ENCODE measurements at regions not wholly inside any gene's neighbourhood (a gene's known extent, or its start where the extent isn't known, plus 50 kb on each side); places are given as distances from the start of the nearest gene placed in this dataset.
"Not testable (repeated sequence)": the region's sequence is repeated elsewhere in the genome, so short reads cannot be mapped to it uniquely, and the experiment has no call there.

DNA sequence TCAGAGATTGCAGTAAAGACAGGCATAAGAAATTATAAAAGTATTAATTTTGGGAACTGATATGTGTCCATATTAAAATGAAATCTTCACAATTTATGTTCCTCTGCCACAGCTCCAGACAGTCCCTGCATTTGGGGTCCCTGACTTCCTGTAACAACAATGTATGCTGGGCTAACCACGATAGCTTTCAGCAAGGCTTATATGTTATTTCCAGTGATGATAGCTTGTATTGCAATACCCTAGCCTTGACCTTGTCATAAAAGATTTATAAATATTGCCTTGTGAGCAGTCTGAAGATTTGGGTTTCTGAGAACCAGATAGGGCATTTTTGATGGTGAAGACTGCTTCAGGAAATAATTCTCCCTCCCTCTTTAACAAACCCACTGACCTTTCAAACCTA, 129.5 kb downstream of the PCDH10 start:
- ChIA-PET POLR2A (no interaction called here), CTCF (no interaction called here)
- no peaks in the 10 kb centered on the region for H3K36me3 ChIP-seq (replicated peaks in 1 of 2; ENCODE audit: control insufficient read depth in 1 of 2, insufficient read depth in 2 of 2, low read length in 1 of 2)
- TF ChIP-seq GABPA (IDR thresholded peaks at IDR 0.05; ENCODE audit: low read depth) (no peak), RAD21 (IDR thresholded peaks at IDR 0.05; ENCODE audit: low read length) (no peak), GATA2 (CRISPR knock-in tag; IDR thresholded peaks at IDR 0.05) (no peak), ELF1 (IDR thresholded peaks at IDR 0.05) (no peak), TCF12 (IDR thresholded peaks at IDR 0.05) (no peak)
- no peak overlapping the region for H3K4me2 ChIP-seq
- no peaks in the 10 kb centered on the region for H3K4me1 ChIP-seq (ENCODE audit: control insufficient read depth in 1 of 2, insufficient read depth in 2 of 2, low read depth in 1 of 2, low read length in 1 of 2)
- no peak overlapping the region for H2AFZ ChIP-seq (ENCODE audit: low read depth)
- no peaks in the 10 kb centered on the region for H3F3A ChIP-seq (replicated peaks; ENCODE audit: insufficient read depth)
- no peaks in the 10 kb centered on the region for H4K20me1 ChIP-seq (ENCODE audit: insufficient read depth)
- DNase-seq: no peak
- no peaks in the 10 kb centered on the region for H3K27me3 ChIP-seq (ENCODE audit: insufficient read depth)
- no peak overlapping the region for H3K9ac ChIP-seq
- no peaks in the 10 kb centered on the region for H3K9me2 ChIP-seq
- WGBS (ENCODE audit: low lambda C conversion rate): 6% methylated on average over 1 of the region's 1 CpG
- no peak overlapping the region for H3K4me3 ChIP-seq (ENCODE audit: low read depth in 2 of 2, low read length in 1 of 2)
- no peaks in the 10 kb centered on the region; the same call in 1 of the 2 replicates for H3K9me3 ChIP-seq
- H3K27ac ChIP-seq (ENCODE audit: low read depth in 2 of 2, low read length in 1 of 2): no peak overlapping the region
- H3K79me2 ChIP-seq (ENCODE audit: insufficient read depth): no peaks in the 10 kb centered on the region

- H3K9ac ChIP-seq; H3K4me1 ChIP-seq (ENCODE audit: control insufficient read depth in 1 of 2, insufficient read depth in 2 of 2, low read depth in 1 of 2, low read length in 1 of 2); H3K9me3 ChIP-seq; H4K20me1 ChIP-seq (ENCODE audit: insufficient read depth); H3K27ac ChIP-seq (ENCODE audit: low read depth in 2 of 2, low read length in 1 of 2); H3K27me3 ChIP-seq (ENCODE audit: insufficient read depth); POLR2A ChIA-PET; H3F3A ChIP-seq (replicated peaks; ENCODE audit: insufficient read depth); H3K36me3 ChIP-seq (replicated peaks in 1 of 2; ENCODE audit: control insufficient read depth in 1 of 2, insufficient read depth in 2 of 2, low read length in 1 of 2); H3K79me2 ChIP-seq (ENCODE audit: insufficient read depth); H2AFZ ChIP-seq (ENCODE audit: low read depth); H3K4me2 ChIP-seq; DNase-seq; H3K9me2 ChIP-seq; H3K4me3 ChIP-seq (ENCODE audit: low read depth in 2 of 2, low read length in 1 of 2): not testable (repeated sequence)
- CTCF ChIA-PET: interaction anchor here (1.2 kb wide), 1 partner anchor 123 kb away, joined by 3 read pairs; no protein-coding TSS in a partner anchor
- WGBS (ENCODE audit: low lambda C conversion rate): 32% methylated on average over 4 of the region's 4 CpGs
These were observed 128.8 kb downstream of the PCDH10 start for GRCh38 chr4:133277940-133278339.

DNA sequence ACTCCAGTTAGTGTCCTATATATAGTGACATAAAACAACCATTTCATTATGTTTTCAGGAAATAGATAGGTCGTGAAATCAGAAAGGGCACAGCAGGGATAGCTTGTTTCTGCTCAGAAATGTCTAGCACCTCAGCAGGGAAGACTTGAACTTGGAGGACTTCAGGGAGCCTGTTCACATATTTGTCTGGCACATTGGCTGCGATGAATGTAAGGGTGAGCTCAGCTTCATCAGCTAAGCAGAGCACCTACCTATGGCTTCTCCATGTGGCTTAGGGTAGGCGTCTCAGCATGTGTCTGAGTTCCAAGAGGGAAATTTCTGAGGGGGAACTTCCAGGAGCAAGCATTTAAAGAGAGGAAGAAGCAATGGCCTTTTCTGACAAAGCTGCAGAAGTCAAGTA, 126.2 kb downstream of the PCDH10 start:
- ChIA-PET CTCF (no interaction called here), POLR2A (no interaction called here)
- Histone ChIP-seq H3K4me3 (ENCODE audit: low read depth in 2 of 2, low read length in 1 of 2) (no peak overlapping the region), H3K27ac (ENCODE audit: low read depth in 2 of 2, low read length in 1 of 2) (no peak overlapping the region), H3K9me2 (no peaks in the 10 kb centered on the region), H3K79me2 (ENCODE audit: insufficient read depth) (no peaks in the 10 kb centered on the region), H3K9me3 (no peaks in the 10 kb centered on the region; the same call in 1 of the 2 replicates), H2AFZ (ENCODE audit: low read depth) (no peak overlapping the region), H3F3A (replicated peaks; ENCODE audit: insufficient read depth) (no peaks in the 10 kb centered on the region), H4K20me1 (ENCODE audit: insufficient read depth) (no peaks in the 10 kb centered on the region), H3K4me1 (ENCODE audit: control insufficient read depth in 1 of 2, insufficient read depth in 2 of 2, low read depth in 1 of 2, low read length in 1 of 2) (no peaks in the 10 kb centered on the region), H3K4me2 (no peak overlapping the region), H3K27me3 (ENCODE audit: insufficient read depth) (no peaks in the 10 kb centered on the region), H3K36me3 (replicated peaks in 1 of 2; ENCODE audit: control insufficient read depth in 1 of 2, insufficient read depth in 2 of 2, low read length in 1 of 2) (no peaks in the 10 kb centered on the region), H3K9ac (no peak overlapping the region)
- no peak for TF ChIP-seq TEAD4 (IDR thresholded peaks at IDR 0.05; ENCODE audit: borderline replicate concordance, insufficient read depth)
- TF ChIP-seq RXRA (IDR thresholded peaks at IDR 0.05; ENCODE audit: borderline replicate concordance, low read depth): no peak
- TF ChIP-seq, protein P1, sequence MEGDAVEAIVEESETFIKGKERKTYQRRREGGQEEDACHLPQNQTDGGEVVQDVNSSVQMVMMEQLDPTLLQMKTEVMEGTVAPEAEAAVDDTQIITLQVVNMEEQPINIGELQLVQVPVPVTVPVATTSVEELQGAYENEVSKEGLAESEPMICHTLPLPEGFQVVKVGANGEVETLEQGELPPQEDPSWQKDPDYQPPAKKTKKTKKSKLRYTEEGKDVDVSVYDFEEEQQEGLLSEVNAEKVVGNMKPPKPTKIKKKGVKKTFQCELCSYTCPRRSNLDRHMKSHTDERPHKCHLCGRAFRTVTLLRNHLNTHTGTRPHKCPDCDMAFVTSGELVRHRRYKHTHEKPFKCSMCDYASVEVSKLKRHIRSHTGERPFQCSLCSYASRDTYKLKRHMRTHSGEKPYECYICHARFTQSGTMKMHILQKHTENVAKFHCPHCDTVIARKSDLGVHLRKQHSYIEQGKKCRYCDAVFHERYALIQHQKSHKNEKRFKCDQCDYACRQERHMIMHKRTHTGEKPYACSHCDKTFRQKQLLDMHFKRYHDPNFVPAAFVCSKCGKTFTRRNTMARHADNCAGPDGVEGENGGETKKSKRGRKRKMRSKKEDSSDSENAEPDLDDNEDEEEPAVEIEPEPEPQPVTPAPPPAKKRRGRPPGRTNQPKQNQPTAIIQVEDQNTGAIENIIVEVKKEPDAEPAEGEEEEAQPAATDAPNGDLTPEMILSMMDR (IDR thresholded peaks at IDR 0.05): no peak
- TF ChIP-seq FOXM1 (IDR thresholded peaks at IDR 0.05; ENCODE audit: low read depth): no peak
- TF ChIP-seq, protein P2, sequence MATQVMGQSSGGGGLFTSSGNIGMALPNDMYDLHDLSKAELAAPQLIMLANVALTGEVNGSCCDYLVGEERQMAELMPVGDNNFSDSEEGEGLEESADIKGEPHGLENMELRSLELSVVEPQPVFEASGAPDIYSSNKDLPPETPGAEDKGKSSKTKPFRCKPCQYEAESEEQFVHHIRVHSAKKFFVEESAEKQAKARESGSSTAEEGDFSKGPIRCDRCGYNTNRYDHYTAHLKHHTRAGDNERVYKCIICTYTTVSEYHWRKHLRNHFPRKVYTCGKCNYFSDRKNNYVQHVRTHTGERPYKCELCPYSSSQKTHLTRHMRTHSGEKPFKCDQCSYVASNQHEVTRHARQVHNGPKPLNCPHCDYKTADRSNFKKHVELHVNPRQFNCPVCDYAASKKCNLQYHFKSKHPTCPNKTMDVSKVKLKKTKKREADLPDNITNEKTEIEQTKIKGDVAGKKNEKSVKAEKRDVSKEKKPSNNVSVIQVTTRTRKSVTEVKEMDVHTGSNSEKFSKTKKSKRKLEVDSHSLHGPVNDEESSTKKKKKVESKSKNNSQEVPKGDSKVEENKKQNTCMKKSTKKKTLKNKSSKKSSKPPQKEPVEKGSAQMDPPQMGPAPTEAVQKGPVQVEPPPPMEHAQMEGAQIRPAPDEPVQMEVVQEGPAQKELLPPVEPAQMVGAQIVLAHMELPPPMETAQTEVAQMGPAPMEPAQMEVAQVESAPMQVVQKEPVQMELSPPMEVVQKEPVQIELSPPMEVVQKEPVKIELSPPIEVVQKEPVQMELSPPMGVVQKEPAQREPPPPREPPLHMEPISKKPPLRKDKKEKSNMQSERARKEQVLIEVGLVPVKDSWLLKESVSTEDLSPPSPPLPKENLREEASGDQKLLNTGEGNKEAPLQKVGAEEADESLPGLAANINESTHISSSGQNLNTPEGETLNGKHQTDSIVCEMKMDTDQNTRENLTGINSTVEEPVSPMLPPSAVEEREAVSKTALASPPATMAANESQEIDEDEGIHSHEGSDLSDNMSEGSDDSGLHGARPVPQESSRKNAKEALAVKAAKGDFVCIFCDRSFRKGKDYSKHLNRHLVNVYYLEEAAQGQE (IDR thresholded peaks at IDR 0.05; ENCODE audit: low read depth, low read length): no peak
- WGBS (ENCODE audit: low lambda C conversion rate): 0% methylated on average over 3 of the region's 3 CpGs
- no peak for DNase-seq
